ENCODE measurements at regions not wholly inside any gene's neighbourhood (a gene's known extent, or its start where the extent isn't known, plus 50 kb on each side); places are given as distances from the start of the nearest gene placed in this dataset.
"Not testable (repeated sequence)": the region's sequence is repeated elsewhere in the genome, so short reads cannot be mapped to it uniquely, and the experiment has no call there.

GRCh38 chrX:56366901-56367300 lies 134.7 kb downstream of the KLF8 start:
- DNase-seq = no peak
- intact Hi-C loops (cut with micrococcal nuclease) = no loop called here

DNA sequence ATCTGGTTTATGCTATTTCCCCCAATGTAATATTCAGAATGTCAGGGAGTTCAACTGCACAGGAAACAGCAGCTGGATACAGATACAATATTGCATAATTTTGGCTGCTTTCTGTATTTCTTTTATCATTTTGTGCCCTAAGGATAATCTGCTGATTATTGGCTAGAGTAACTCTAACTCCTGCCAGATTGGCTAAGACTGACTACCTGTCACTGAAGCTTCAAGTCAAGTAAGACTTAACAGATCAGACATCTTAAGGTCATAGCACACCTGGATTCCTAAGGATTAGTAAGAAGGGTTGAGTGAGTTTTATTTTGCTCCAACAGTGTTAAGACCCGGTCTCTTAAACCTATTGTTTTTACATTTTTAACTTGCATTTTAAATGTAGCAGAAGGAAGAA lies 136.8 kb downstream of the KLF8 start:
- Histone ChIP-seq H3K79me2 (ENCODE audit: low read length) (no peaks in the 10 kb centered on the region), H4K20me1 (ENCODE audit: low read length) (no peaks in the 10 kb centered on the region), H3K27me3 (ENCODE audit: low read length) (no peaks in the 10 kb centered on the region), H3K4me2 (ENCODE audit: low read length) (no peak overlapping the region), H2AFZ (ENCODE audit: low read length) (no peak overlapping the region), H3K9me2 (replicated peaks; ENCODE audit: low read length) (no peaks in the 10 kb centered on the region), H3K9ac (ENCODE audit: low read length) (no peak overlapping the region), H3K4me1 (ENCODE audit: insufficient read depth, low read length) (no peaks in the 10 kb centered on the region), H3K27ac (ENCODE audit: low read length) (no peak overlapping the region), H3K36me3 (ENCODE audit: low read depth, low read length) (no peaks in the 10 kb centered on the region), H3K4me3 (ENCODE audit: low read length) (no peak overlapping the region), H3K9me3 (ENCODE audit: low read length) (no peaks in the 10 kb centered on the region), H3F3A (ENCODE audit: low read length, unreplicated experiment) (no peaks in the 10 kb centered on the region)
- TF ChIP-seq EZH2 (IDR thresholded peaks at IDR 0.05; ENCODE audit: low read length, unreplicated experiment) = no peak
- intact Hi-C loops (cut with micrococcal nuclease) = no loop called here
- ATAC-seq = no peak
- ChIA-PET POLR2A (ENCODE audit: unreplicated experiment) (no interaction called here), CTCF (no interaction called here)
- DNase-seq = no peak
- no TSS peak for BruUV-seq (replicated peaks)

More at GRCh38 chrX:56366901-56367300, 134.7 kb downstream of the KLF8 start:
- no peaks in the 10 kb centered on the region for H3K36me3 ChIP-seq (ENCODE audit: low read depth, low read length)
- H3K9me3 ChIP-seq (ENCODE audit: low read length) = no peaks in the 10 kb centered on the region
- H2AFZ ChIP-seq (ENCODE audit: low read length) = no peak overlapping the region
- H3K79me2 ChIP-seq (ENCODE audit: low read length) = no peaks in the 10 kb centered on the region
- H3K9me2 ChIP-seq (replicated peaks; ENCODE audit: low read length) = no peaks in the 10 kb centered on the region
- H3K27ac ChIP-seq (ENCODE audit: low read length) = no peak overlapping the region
- H3K4me1 ChIP-seq (ENCODE audit: insufficient read depth, low read length) = no peaks in the 10 kb centered on the region
- ATAC-seq = no peak
- POLR2A ChIA-PET (ENCODE audit: unreplicated experiment) = no interaction called here
- H3F3A ChIP-seq (ENCODE audit: low read length, unreplicated experiment) = no peaks in the 10 kb centered on the region
- no peaks in the 10 kb centered on the region for H4K20me1 ChIP-seq (ENCODE audit: low read length)
- H3K27me3 ChIP-seq (ENCODE audit: low read length) = no peaks in the 10 kb centered on the region
- no TSS peak for BruUV-seq (replicated peaks)
- TF ChIP-seq EZH2 (IDR thresholded peaks at IDR 0.05; ENCODE audit: low read length, unreplicated experiment) = no peak
- TF ChIP-seq, protein P1, sequence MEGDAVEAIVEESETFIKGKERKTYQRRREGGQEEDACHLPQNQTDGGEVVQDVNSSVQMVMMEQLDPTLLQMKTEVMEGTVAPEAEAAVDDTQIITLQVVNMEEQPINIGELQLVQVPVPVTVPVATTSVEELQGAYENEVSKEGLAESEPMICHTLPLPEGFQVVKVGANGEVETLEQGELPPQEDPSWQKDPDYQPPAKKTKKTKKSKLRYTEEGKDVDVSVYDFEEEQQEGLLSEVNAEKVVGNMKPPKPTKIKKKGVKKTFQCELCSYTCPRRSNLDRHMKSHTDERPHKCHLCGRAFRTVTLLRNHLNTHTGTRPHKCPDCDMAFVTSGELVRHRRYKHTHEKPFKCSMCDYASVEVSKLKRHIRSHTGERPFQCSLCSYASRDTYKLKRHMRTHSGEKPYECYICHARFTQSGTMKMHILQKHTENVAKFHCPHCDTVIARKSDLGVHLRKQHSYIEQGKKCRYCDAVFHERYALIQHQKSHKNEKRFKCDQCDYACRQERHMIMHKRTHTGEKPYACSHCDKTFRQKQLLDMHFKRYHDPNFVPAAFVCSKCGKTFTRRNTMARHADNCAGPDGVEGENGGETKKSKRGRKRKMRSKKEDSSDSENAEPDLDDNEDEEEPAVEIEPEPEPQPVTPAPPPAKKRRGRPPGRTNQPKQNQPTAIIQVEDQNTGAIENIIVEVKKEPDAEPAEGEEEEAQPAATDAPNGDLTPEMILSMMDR (conservative IDR thresholded peaks at IDR 0.05; ENCODE audit: low read depth, low read length) = no peak
- no peak for TF ChIP-seq EZH2phosphoT487 (IDR thresholded peaks at IDR 0.05; ENCODE audit: borderline replicate concordance, low read length)
- no peak overlapping the region for H3K9ac ChIP-seq (ENCODE audit: low read length)
- CTCF ChIA-PET = no interaction called here
- no peak overlapping the region for H3K4me3 ChIP-seq (ENCODE audit: low read length)
- no peak overlapping the region for H3K4me2 ChIP-seq (ENCODE audit: low read length)

DNA sequence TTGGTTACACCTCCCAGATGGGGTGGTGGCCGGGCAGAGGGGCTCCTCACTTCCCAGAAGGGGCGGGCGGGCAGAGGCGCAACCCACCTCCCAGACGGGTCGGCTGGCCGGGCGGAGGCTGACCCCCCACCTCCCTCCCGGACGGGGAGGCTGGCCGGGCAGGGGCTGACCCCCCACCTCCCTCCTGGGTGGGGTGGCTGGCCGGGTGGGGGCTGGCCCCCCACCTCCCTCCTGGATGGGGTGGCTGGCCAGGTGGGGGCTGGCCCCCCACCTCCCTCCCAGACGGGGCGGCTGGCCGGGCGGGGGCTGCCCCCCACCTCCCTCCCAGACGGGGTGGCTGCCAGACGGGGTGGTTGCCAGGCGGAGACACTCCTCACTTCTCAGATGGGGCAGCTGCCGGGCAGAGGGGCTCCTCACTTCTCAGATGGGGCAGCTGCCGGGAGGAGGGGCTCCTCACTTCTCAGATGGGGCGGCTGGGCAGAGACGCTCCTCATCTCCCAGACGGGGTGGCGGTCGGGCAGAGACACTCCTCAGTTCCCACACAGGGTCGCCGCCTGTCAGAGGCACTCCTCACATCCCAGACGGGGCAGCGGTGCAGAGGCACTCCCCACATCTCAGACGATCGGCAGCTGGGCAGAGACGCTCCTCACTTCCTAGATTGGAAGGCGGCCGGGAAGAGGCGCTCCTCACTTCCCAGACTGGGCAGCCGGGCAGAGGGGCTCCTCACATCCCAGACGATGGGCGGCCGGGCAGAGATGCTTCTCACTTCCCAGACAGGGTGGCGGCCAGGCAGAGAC lies 148.0 kb downstream of the KLF8 start:
- H3F3A ChIP-seq (ENCODE audit: low read length, unreplicated experiment) = not testable (repeated sequence)

More for the DNA sequence above, 148.0 kb downstream of the KLF8 start:
- DNase-seq; H3K27ac ChIP-seq (ENCODE audit: low read length); POLR2A ChIA-PET (ENCODE audit: unreplicated experiment); H3K9ac ChIP-seq (ENCODE audit: low read length); BruUV-seq (replicated peaks); H4K20me1 ChIP-seq (ENCODE audit: low read length); H3K9me2 ChIP-seq (replicated peaks; ENCODE audit: low read length); H2AFZ ChIP-seq (ENCODE audit: low read length); intact Hi-C loops (cut with micrococcal nuclease); H3K4me1 ChIP-seq (ENCODE audit: insufficient read depth, low read length); H3K9me3 ChIP-seq (ENCODE audit: low read length); CTCF ChIA-PET; H3K4me3 ChIP-seq (ENCODE audit: low read length); ATAC-seq; H3K36me3 ChIP-seq (ENCODE audit: low read depth, low read length); H3K4me2 ChIP-seq (ENCODE audit: low read length); H3K79me2 ChIP-seq (ENCODE audit: low read length); H3K27me3 ChIP-seq (ENCODE audit: low read length): not testable (repeated sequence)

All from PC-3 (cell line).